ENCODE measurements at regions not wholly inside any gene's neighbourhood (a gene's known extent, or its start where the extent isn't known, plus 50 kb on each side); places are given as distances from the start of the nearest gene placed in this dataset.

GRCh38 chr3:3538451-3538850, 260.8 kb upstream of the LRRN1 start:
- intact Hi-C loops (cut with DNase I), result no loop called here
- WGBS, 2 donors, result 82 to 89% methylated on average over 4 of the region's 4 CpGs
- no peak overlapping the region for H3K4me3 ChIP-seq
- H3K9me3 ChIP-seq, result no peaks in the 10 kb centered on the region
- TF ChIP-seq POLR2A (IDR thresholded peaks at IDR 0.05) (no peak), CTCF (IDR thresholded peaks at IDR 0.05) (no peak), POLR2AphosphoS5 (IDR thresholded peaks at IDR 0.05) (no peak), EP300 (IDR thresholded peaks at IDR 0.05) (no peak)
- no peaks in the 10 kb centered on the region for H3K4me1 ChIP-seq
- no peaks in the 10 kb centered on the region for H3K27me3 ChIP-seq
- no peak overlapping the region for H3K27ac ChIP-seq
- no peak for DNase-seq
- no peaks in the 10 kb centered on the region for H3K36me3 ChIP-seq

GRCh38 chr3:3532508-3532907, 266.7 kb upstream of the LRRN1 start:
- H3K4me1 ChIP-seq, result no peaks in the 10 kb centered on the region
- no peak overlapping the region for H3K27ac ChIP-seq
- 50 to 63% methylated on average over 1 of the region's 1 CpG for WGBS, 2 donors
- H3K27me3 ChIP-seq, result no peaks in the 10 kb centered on the region
- H3K36me3 ChIP-seq, result no peaks in the 10 kb centered on the region
- H3K9me3 ChIP-seq, result no peaks in the 10 kb centered on the region
- TF ChIP-seq CTCF (IDR thresholded peaks at IDR 0.05), result no peak
- TF ChIP-seq EP300 (IDR thresholded peaks at IDR 0.05), result no peak
- no peak for TF ChIP-seq POLR2A (IDR thresholded peaks at IDR 0.05)
- TF ChIP-seq POLR2AphosphoS5 (IDR thresholded peaks at IDR 0.05), result no peak
- intact Hi-C loops (cut with DNase I), result no loop called here
- DNase-seq, result no peak
- no peak overlapping the region for H3K4me3 ChIP-seq

GRCh38 chr3:3531476-3531875, 267.8 kb upstream of the LRRN1 start:
- Histone ChIP-seq H3K4me3 (no peak overlapping the region), H3K36me3 (no peaks in the 10 kb centered on the region), H3K27ac (no peak overlapping the region), H3K4me1 (no peaks in the 10 kb centered on the region), H3K27me3 (no peaks in the 10 kb centered on the region), H3K9me3 (no peaks in the 10 kb centered on the region)
- intact Hi-C loops (cut with DNase I), result no loop called here
- 72 to 85% methylated on average over 4 of the region's 4 CpGs for WGBS, 2 donors
- DNase-seq, result no peak
- TF ChIP-seq POLR2A (IDR thresholded peaks at IDR 0.05) (no peak), POLR2AphosphoS5 (IDR thresholded peaks at IDR 0.05) (no peak), CTCF (IDR thresholded peaks at IDR 0.05) (no peak), EP300 (IDR thresholded peaks at IDR 0.05) (no peak)

- H3K36me3 ChIP-seq, result no peaks in the 10 kb centered on the region
These were observed 280.0 kb upstream of the LRRN1 start for GRCh38 chr3:3519266-3519665.

GRCh38 chr3:3516996-3517395, 282.2 kb upstream of the LRRN1 start:
- no peaks in the 10 kb centered on the region for H3K9me3 ChIP-seq
- intact Hi-C loops (cut with DNase I), result no loop called here
- H3K36me3 ChIP-seq, result no peaks in the 10 kb centered on the region
- H3K4me3 ChIP-seq, result no peak overlapping the region
- WGBS, 2 donors, result 87 to 89% methylated on average over 4 of the region's 4 CpGs
- H3K4me1 ChIP-seq, result no peaks in the 10 kb centered on the region
- H3K27me3 ChIP-seq, result no peaks in the 10 kb centered on the region
- DNase-seq, result no peak
- H3K27ac ChIP-seq, result no peak overlapping the region
- no peak for TF ChIP-seq EP300 (IDR thresholded peaks at IDR 0.05)
- TF ChIP-seq POLR2A (IDR thresholded peaks at IDR 0.05), result no peak
- TF ChIP-seq CTCF (IDR thresholded peaks at IDR 0.05), result no peak
- no peak for TF ChIP-seq POLR2AphosphoS5 (IDR thresholded peaks at IDR 0.05)

More at GRCh38 chr3:3519266-3519665, 280.0 kb upstream of the LRRN1 start:
- Histone ChIP-seq H3K27ac (no peak overlapping the region), H3K9me3 (no peaks in the 10 kb centered on the region), H3K4me3 (no peak overlapping the region), H3K4me1 (no peaks in the 10 kb centered on the region), H3K27me3 (no peaks in the 10 kb centered on the region)
- 86 to 88% methylated on average over 2 of the region's 2 CpGs for WGBS, 2 donors
- intact Hi-C loops (cut with DNase I), result no loop called here
- no peak for TF ChIP-seq POLR2A (IDR thresholded peaks at IDR 0.05)
- no peak for DNase-seq
